Activated naive CD4-positive, alpha-beta T cell treated with anti-CD3 and anti-CD28 coated beads for 36 hours (primary cell): ENCODE measurements at regions not wholly inside any gene's neighbourhood (a gene's known extent, or its start where the extent isn't known, plus 50 kb on each side); places are given as distances from the start of the nearest gene placed in this dataset.

Experiments used
- CTCF ChIA-PET: fragments of 350-600 bp; sonication (Branson Sonifier 250); formaldehyde crosslinking; loops from one replicate; lab custom pipeline; 2021; ENCODE audit warnings: antibody characterized with exemption; lab: Charles Lee
- DNase-seq: peaks from one replicate; pipeline ENCODE4 v3.0.0-alpha.2; 2020
- H3K27ac Mint-ChIP-seq: one replicate; pipeline ENCODE4 v1.8.0; 2021; ENCODE audit warnings: mild to moderate bottlenecking, mixed read lengths
- H3K27me3 Mint-ChIP-seq: one replicate; pipeline ENCODE4 v1.8.0; 2021; ENCODE audit warnings: low read depth, mixed read lengths
- H3K36me3 Mint-ChIP-seq: one replicate; pipeline ENCODE4 v1.8.0; 2021; ENCODE audit warnings: low read depth, mixed read lengths
- H3K4me1 Mint-ChIP-seq: one replicate; pipeline ENCODE4 v1.8.0; 2021; ENCODE audit warnings: low read depth, mixed read lengths
- H3K4me3 Mint-ChIP-seq: one replicate; pipeline ENCODE4 v1.8.0; 2021; ENCODE audit warnings: mild to moderate bottlenecking, moderate library complexity, mixed read lengths
- H3K9me3 Mint-ChIP-seq: one replicate; pipeline ENCODE4 v1.8.0; 2021; ENCODE audit warnings: mixed read lengths
- intact Hi-C: fragments of 100-400 bp; cut with micrococcal nuclease; formaldehyde crosslinking; loops from one replicate; pipeline ENCODE4 v1.15.1; 2023

- Mint-ChIP-seq H3K27ac (no peak overlapping the region), H3K36me3 (no peaks in the 10 kb centered on the region), H3K4me3 (no peak overlapping the region), H3K4me1 (no peaks in the 10 kb centered on the region), H3K9me3 (peaks cover 1% of the 10 kb centered on the region), H3K27me3 (no peaks in the 10 kb centered on the region)
- DNase-seq, result no peak
- CTCF ChIA-PET, result no interaction called here
- intact Hi-C loops, result no loop called here
Measured at GRCh38 chr10:108655057-108655456, 1268.3 kb downstream of the XPNPEP1 start.

GRCh38 chr10:108653531-108653930 is 1269.8 kb downstream of the XPNPEP1 start:
- Mint-ChIP-seq H3K4me1 (no peaks in the 10 kb centered on the region), H3K4me3 (no peak overlapping the region), H3K36me3 (no peaks in the 10 kb centered on the region), H3K27ac (no peak overlapping the region), H3K9me3 (peaks cover 1% of the 10 kb centered on the region), H3K27me3 (no peaks in the 10 kb centered on the region)
- intact Hi-C loops, result no loop called here
- CTCF ChIA-PET, result no interaction called here
- no peak for DNase-seq

- intact Hi-C loops, result no loop called here
- DNase-seq, result no peak
- H3K27me3 Mint-ChIP-seq, result no peaks in the 10 kb centered on the region
- H3K36me3 Mint-ChIP-seq, result no peaks in the 10 kb centered on the region
- no peaks in the 10 kb centered on the region for H3K4me1 Mint-ChIP-seq
- H3K27ac Mint-ChIP-seq, result no peak overlapping the region
- H3K9me3 Mint-ChIP-seq, result peaks cover 6% of the 10 kb centered on the region
- CTCF ChIA-PET, result no interaction called here
- no peak overlapping the region for H3K4me3 Mint-ChIP-seq
Measured at GRCh38 chr10:108639010-108639409, 1284.3 kb downstream of the XPNPEP1 start.

GRCh38 chr10:108638225-108638624 is 1285.1 kb downstream of the XPNPEP1 start:
- DNase-seq, result no peak
- H3K36me3 Mint-ChIP-seq, result no peaks in the 10 kb centered on the region
- CTCF ChIA-PET, result no interaction called here

GRCh38 chr10:108633046-108633445 is 1290.3 kb downstream of the XPNPEP1 start:
- Mint-ChIP-seq H3K4me1 (no peaks in the 10 kb centered on the region), H3K27ac (no peak overlapping the region), H3K36me3 (no peaks in the 10 kb centered on the region), H3K4me3 (no peak overlapping the region), H3K9me3 (peaks cover 6% of the 10 kb centered on the region), H3K27me3 (no peaks in the 10 kb centered on the region)
- no peak for DNase-seq
- intact Hi-C loops, result no loop called here
- CTCF ChIA-PET, result no interaction called here

More at GRCh38 chr10:108638225-108638624, 1285.1 kb downstream of the XPNPEP1 start:
- no peak overlapping the region for H3K27ac Mint-ChIP-seq
- no peak overlapping the region for H3K4me3 Mint-ChIP-seq
- H3K9me3 Mint-ChIP-seq, result peaks cover 6% of the 10 kb centered on the region
- intact Hi-C loops, result no loop called here
- no peaks in the 10 kb centered on the region for H3K27me3 Mint-ChIP-seq
- no peaks in the 10 kb centered on the region for H3K4me1 Mint-ChIP-seq

GRCh38 chr10:108632144-108632543 is 1291.2 kb downstream of the XPNPEP1 start:
- H3K4me3 Mint-ChIP-seq, result no peak overlapping the region
- no peak for DNase-seq
- H3K27me3 Mint-ChIP-seq, result no peaks in the 10 kb centered on the region
- intact Hi-C loops, result no loop called here
- no peaks in the 10 kb centered on the region for H3K4me1 Mint-ChIP-seq
- CTCF ChIA-PET, result no interaction called here
- H3K9me3 Mint-ChIP-seq, result peaks cover 2% of the 10 kb centered on the region
- H3K36me3 Mint-ChIP-seq, result no peaks in the 10 kb centered on the region
- no peak overlapping the region for H3K27ac Mint-ChIP-seq

- no peak overlapping the region for H3K27ac Mint-ChIP-seq
- H3K4me3 Mint-ChIP-seq, result no peak overlapping the region
- H3K4me1 Mint-ChIP-seq, result no peaks in the 10 kb centered on the region
- H3K27me3 Mint-ChIP-seq, result no peaks in the 10 kb centered on the region
- H3K9me3 Mint-ChIP-seq, result peaks cover 2% of the 10 kb centered on the region
- intact Hi-C loops, result no loop called here
- CTCF ChIA-PET, result no interaction called here
- no peaks in the 10 kb centered on the region for H3K36me3 Mint-ChIP-seq
- no peak for DNase-seq
Measured at GRCh38 chr10:108631332-108631731, 1292.0 kb downstream of the XPNPEP1 start.

- Mint-ChIP-seq H3K36me3 (no peaks in the 10 kb centered on the region), H3K27ac (no peak overlapping the region)
- CTCF ChIA-PET, result interaction anchor here (0.8 kb wide), 1 partner anchor 15 kb away, joined by 3 read pairs; no protein-coding TSS in a partner anchor
Measured at GRCh38 chr10:108629834-108630233, 1293.5 kb downstream of the XPNPEP1 start.

GRCh38 chr10:108624052-108624451 is 1299.3 kb downstream of the XPNPEP1 start:
- intact Hi-C loops, result no loop called here
- no peak for DNase-seq
- no peaks in the 10 kb centered on the region for H3K36me3 Mint-ChIP-seq
- no peaks in the 10 kb centered on the region for H3K27me3 Mint-ChIP-seq
- no peaks in the 10 kb centered on the region for H3K4me1 Mint-ChIP-seq
- no peak overlapping the region for H3K27ac Mint-ChIP-seq
- CTCF ChIA-PET, result no interaction called here
- H3K4me3 Mint-ChIP-seq, result no peak overlapping the region
- H3K9me3 Mint-ChIP-seq, result peaks cover 7% of the 10 kb centered on the region

More at GRCh38 chr10:108629834-108630233, 1293.5 kb downstream of the XPNPEP1 start:
- no peaks in the 10 kb centered on the region for H3K27me3 Mint-ChIP-seq
- intact Hi-C loops, result no loop called here
- H3K9me3 Mint-ChIP-seq, result no peaks in the 10 kb centered on the region
- no peak for DNase-seq
- H3K4me3 Mint-ChIP-seq, result no peak overlapping the region
- no peaks in the 10 kb centered on the region for H3K4me1 Mint-ChIP-seq

- no peaks in the 10 kb centered on the region for H3K36me3 Mint-ChIP-seq
- no peak overlapping the region for H3K4me3 Mint-ChIP-seq
- H3K9me3 Mint-ChIP-seq, result peaks cover 7% of the 10 kb centered on the region
Measured at GRCh38 chr10:108620821-108621534, 1302.3 kb downstream of the XPNPEP1 start.

GRCh38 chr10:108616559-108617285 is 1306.6 kb downstream of the XPNPEP1 start:
- Mint-ChIP-seq H3K36me3 (no peaks in the 10 kb centered on the region), H3K4me1 (no peaks in the 10 kb centered on the region), H3K9me3 (peaks cover 7% of the 10 kb centered on the region), H3K27me3 (no peaks in the 10 kb centered on the region), H3K27ac (no peak overlapping the region), H3K4me3 (no peak overlapping the region)
- CTCF ChIA-PET, result no interaction called here
- DNase-seq, result no peak
- intact Hi-C loops, result no loop called here

More at GRCh38 chr10:108620821-108621534, 1302.3 kb downstream of the XPNPEP1 start:
- CTCF ChIA-PET, result no interaction called here
- Mint-ChIP-seq H3K4me1 (no peaks in the 10 kb centered on the region), H3K27me3 (no peaks in the 10 kb centered on the region), H3K27ac (no peak overlapping the region)
- intact Hi-C loops, result no loop called here
- no peak for DNase-seq

GRCh38 chr10:108615576-108616320 is 1307.6 kb downstream of the XPNPEP1 start:
- no peaks in the 10 kb centered on the region for H3K36me3 Mint-ChIP-seq
- no peak overlapping the region for H3K4me3 Mint-ChIP-seq
- no peaks in the 10 kb centered on the region for H3K27me3 Mint-ChIP-seq
- no peak for DNase-seq
- H3K4me1 Mint-ChIP-seq, result no peaks in the 10 kb centered on the region
- no peak overlapping the region for H3K27ac Mint-ChIP-seq
- peaks cover 4% of the 10 kb centered on the region for H3K9me3 Mint-ChIP-seq
- CTCF ChIA-PET, result no interaction called here
- intact Hi-C loops, result no loop called here
